Skin of body (tissue), 1 donor: ENCODE measurements at regions not wholly inside any gene's neighbourhood (a gene's known extent, or its start where the extent isn't known, plus 50 kb on each side); places are given as distances from the start of the nearest gene placed in this dataset.

Experiments
- DNase-seq: peaks from one replicate; lab custom pipeline; 2025; lab: John Stamatoyannopoulos, UW

DNA sequence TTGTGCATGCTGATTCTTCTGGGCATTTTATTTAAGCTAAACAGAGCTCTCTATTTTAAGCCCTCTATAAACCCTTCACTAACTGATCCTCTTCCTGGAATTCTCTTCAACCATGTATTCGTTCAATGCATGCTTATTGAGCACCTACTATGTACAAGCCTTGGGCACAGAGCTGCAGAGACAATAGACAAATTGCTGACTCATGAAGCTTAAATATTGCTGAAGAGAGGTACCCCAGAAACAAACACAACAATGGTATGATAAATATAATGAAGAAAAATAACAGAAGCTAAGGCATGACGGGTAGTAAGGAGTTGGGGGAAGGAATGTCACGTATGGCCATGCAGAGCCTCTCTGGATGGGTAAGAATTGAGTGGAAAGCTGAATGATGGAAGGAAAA, 222.2 kb downstream of the PPARGC1A start:
- DNase-seq = no peak

DNA sequence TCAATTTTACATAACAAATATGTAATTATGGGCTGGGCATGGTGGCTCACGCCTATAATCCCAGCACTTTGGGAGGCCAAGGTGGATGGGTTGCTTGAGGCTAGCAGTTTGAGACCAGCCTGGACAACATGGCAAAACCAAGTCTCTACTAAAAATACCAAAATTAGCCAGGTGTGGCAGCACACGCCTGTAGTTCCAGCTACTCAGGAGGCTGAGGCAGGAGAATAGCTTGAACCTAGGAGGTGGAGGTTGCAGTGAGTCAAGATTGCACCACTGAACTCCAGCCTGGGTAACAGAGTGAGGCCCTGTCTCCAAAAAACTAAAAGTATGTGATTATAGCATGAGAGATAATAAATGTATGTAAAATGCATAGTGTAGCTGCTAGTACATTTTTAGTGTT, 229.0 kb downstream of the PPARGC1A start:
- no peak for DNase-seq

DNA sequence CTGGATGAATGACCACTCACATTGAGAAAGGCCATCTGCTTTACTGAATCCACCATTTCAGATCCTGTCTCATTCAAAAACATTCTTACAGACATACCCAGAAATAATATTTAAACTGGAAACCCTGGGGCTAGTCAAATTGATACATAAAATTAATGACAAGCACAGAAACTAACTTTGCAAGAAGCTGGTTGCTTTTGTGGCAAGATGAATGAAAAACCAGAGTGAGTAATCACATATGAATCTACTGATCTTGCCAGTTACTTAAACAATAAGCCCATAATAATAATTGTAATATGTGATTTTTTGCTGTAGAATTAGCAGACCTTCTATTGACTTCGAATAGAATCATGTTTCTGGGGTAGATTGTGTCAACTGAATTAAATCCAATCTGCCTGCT, 235.1 kb downstream of the PPARGC1A start:
- DNase-seq = no peak

DNA sequence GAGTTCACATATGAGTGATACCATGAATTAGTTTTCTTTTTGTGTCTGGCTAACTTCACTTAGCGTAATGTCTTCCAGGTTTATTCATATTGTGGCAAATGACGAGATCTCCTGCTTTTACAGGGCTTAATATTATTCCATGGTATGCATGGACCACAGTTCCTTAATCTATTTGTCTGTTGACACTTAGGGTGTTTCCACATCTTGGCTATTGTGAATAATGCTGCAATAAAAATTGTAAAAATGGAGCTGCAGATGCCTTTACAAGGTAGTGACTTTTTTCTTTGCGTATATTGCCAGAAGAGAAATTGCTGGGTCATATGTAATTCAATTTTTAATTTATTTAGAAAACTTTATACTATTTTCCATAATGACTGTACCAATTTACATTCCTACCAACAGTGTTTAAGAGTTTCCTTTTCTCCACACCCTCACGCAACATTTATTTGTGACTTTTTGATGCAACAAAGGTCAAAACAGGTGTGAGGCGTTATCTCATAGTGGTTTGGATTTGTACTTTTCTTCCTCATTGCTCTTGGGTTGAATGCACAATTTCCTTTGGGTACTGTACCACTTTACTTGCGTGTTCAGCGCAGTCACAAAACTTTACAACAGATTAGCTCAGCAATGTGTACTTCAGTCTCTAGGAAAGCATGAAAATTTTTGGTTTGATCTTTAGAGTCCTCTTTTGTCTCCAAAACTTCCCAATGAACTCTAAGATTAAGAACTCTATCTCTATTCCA, 240.8 kb downstream of the PPARGC1A start:
- DNase-seq = no peak

DNA sequence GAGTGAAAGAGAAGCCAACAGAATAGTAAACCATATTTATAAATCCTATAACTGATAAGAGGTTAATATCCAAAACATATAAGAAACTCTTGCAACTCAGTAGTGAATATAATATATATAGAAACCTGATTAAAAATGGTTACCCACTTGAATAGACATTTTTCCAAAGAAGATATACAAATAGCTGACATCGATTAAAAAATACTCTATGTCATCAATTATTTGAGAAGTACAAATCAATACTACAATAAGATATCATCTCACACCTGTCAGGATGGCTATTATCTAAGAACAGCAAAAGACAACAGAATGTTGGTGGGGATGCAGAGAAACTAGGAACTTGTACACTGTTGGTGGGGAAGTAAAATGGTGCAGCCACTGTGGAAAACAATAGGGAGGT, 254.4 kb downstream of the PPARGC1A start:
- no peak for DNase-seq

DNA sequence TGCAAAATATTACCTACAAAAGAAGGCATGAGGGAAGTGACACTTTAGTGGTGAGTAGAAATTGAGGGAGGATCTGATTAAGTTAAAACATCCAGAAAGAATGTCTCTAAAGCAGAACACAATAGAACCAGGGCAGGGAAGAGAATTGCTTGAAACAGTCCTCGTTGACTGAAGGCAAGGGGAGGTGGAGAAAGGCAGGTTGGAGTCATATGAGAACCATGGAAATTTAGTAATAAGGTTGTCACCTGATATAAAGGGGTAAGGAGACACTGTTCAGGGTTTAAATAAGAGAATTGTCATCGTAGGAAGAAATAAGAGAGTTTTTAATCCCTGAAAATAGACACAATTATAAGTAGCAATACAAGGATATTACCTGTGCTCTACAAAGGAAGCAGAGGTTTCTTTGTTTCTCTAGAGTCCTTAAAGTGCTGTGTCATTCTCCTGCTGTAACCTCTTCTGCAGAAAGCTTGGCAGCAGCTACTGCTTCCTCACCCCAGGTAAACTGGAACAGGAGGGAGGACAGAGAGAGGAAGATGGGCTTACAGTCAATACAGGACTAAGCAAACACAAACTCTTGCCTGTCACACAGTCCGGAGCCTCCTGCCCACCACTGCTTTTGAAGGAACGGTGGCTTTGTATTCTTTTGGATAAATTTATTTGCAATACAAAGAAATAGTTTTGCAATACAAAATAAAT, 258.4 kb downstream of the PPARGC1A start:
- no peak for DNase-seq

DNA sequence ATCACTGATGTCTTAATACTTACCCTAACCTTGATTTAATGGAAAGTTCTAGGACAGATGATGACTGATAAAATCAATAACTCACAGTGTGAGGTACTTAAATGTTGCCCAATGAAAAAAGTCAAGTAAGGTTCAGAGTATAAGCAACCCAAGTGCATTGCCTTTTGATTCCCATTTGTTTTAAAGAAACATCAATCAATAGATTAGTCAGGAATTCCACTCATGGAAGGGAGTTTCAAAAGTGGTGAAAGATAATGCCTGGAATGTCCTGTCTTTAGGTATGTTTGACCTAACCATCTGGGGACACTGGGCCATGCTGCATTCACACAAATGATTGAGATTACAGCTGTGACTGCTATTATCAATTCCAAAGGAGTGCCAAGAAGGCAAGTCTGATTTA, 259.7 kb downstream of the PPARGC1A start:
- DNase-seq = no peak

DNA sequence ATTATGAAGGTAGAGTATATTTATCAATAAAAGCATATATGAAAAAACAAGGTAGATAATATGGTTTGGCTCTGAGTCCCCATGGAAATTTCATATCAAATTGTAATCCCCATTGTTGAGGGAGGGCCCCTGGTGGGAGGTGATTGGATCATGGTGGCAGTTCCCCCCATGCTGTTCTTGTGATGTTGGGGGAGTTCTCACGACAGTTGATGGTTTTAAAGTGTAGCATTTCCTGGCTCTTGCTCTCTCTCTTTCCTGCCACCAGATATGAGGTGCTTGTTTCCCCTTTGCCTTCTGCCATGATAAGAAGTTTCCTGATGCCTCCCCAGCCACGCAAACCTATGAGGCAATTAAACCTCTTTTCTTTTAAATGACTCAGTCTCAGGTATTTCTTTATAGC, 260.4 kb downstream of the PPARGC1A start:
- DNase-seq = no peak

DNA sequence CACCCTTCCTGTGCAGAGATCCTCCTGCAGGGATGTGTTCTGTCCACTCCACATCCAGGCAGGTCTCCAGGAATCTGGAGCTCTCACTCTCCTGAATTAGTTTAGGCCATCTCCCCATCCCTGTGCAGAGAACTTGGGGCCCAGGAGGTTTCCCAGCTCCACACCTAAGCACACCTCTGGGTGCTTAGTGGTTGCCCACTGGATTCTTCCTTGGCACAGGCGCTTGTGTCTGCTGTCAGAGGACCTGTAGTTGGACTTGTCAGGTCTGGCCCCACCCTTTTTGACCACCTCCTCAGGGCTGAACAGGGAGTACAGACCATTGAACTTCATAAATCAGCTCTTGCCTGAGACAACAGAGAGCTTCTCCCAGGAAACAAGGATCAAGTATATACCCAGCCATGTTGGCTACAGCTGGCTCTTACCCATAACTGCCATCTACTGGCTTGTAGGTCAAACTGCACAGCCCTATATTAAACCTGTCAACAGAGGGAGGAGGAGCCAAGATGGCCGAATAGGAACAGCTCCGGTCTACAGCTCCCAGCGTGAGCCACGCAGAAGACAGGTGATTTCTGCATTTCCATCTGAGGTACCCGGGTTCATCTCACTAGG, 275.5 kb downstream of the PPARGC1A start:
- DNase-seq = no peak

DNA sequence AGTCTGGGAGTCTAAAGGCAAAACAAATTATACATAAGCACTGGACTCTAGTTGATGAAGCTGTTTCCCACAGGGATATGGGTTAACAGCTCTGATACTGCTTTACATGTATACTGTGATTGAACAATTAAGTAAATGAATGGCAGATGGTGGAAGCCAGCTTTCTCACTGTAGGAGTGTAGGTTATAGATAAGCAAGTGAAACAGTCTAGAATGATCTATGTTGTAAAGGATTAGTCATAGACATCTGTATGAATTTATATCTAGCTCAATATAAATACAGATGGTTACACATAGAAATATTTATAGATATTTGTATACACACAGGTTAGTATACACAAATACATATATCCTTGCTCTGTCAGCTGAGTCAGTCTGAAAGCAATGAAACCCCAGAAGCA, 276.1 kb downstream of the PPARGC1A start:
- DNase-seq = no peak

DNA sequence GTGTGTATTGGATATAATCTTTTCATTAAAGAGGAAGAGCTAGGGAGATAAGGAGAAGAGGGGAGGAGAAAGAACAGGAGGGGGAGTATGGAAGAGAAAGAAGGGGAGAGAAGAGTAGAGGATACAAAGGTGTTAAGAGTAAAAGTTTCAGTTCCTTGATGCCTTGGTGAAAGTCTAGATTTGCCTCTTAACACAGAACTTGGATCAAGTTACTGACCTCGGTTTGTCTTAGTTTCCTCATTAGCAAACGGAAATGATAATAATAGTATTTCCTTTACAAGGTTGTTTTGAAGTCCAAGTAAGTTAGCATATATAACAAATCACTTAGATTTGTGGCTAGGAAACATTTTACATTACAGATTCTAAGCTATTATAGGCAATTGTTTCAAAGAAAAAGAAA, 287.1 kb downstream of the PPARGC1A start:
- no peak for DNase-seq

DNA sequence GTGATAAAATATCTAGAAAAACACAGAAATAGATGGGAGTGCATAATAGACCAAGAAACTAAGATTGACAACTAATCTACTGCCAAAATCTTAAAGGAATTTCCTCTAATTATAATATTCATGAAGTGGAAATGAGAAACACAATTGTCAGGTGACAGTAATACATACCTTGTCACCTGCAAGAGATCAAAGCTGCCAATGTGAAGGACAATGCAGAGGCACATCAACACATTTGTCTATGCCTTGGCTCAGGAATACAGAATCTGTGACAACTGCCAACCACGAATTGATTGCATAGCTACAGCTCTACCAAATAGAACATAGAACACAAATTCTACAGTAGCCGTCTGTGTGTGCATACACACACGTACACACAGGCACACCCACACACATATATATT, 295.7 kb downstream of the PPARGC1A start:
- DNase-seq = no peak

DNA sequence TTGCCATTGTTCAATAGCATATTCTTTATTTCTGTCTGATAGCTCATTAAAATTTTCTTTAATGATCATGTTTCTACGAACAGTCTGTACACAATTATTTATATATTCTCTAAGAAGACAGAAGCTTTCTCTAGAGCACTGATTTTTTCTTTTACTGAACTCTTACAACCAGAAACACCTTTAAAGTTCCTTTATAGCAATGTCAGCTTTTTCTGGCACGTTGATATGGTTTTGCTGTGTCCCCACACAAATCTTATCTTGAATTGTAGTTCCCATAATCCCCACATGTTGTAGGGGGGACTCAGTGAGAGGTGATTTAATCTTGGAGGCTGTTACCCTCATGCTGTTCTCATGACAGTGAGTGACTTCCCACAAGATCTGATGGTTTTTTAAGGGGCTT, 299.4 kb downstream of the PPARGC1A start:
- DNase-seq = no peak

DNA sequence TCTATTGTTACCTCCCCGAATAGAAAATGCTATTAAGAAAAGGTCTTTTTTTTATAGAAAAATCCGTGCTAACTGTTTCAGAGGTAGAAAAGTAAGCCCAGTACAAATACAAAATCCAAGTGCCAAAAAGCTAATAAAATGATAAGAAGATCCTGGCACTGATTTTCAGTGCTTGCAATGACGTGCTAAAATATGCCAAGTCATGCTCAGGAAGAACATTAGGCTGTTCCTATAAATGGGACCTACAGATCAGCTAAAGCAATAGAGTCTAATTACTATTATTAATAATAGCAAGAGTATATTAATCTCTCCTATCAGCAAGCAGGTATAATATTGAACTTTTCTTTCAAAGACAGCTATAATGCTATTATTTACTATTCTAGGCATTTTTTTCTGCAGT, 305.8 kb downstream of the PPARGC1A start:
- DNase-seq = no peak

DNA sequence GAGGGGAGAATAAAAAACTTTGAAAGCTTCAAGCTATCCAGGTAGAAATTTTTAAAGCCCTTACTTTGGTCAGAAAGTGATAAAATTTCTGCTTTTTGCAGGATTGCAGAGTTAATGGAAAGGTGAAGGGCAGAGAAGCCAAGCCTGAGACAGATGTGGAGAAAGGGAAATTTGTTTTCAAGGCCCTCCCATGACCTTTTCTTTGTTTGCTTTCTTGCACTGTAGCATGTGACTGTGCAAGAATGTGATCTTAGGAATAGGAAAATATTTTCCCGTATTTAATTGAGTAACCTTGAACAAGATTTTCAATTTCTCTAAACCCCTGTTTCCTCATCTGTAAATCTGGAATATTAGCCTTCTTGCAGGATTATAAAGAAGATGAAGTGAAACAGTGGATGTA, 307.2 kb downstream of the PPARGC1A start:
- no peak for DNase-seq

DNA sequence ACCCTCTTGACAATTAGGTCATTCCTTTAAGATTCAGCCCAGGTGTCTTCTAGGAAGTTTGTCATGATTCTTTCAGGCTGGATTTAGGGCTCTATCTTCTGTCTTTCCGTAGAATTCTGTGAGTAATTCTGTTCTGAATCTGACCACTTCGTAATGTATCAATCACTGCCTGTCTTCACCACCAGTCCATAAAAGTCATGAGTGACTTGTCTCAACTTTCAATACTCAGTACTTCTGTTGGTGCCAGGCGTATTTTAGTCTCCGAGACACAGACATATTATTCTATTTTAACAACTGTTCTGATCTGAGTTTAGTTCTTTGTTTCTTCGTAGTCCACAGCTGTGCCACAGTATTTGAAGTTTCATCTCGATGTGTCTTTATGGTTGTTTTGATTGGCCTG, 310.7 kb downstream of the PPARGC1A start:
- no peak for DNase-seq

DNA sequence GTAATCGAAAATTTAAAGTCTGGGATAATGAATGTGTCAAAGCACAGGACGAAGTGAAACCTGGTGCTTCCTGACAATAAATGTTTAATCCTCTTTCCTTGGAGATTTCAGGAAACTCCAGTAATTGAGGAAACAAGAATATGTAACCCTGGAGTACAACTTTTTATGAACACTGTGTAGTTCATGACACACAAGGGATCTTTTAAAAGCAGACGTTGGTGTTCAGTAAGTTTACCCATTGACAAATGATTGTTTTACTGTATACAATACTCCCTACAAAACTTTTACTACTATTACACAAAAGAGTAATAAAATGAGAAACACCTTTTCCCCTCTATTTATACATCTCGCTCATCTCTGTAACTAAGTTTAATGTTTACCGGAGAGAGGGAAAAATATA, 312.4 kb downstream of the PPARGC1A start:
- DNase-seq = no peak

DNA sequence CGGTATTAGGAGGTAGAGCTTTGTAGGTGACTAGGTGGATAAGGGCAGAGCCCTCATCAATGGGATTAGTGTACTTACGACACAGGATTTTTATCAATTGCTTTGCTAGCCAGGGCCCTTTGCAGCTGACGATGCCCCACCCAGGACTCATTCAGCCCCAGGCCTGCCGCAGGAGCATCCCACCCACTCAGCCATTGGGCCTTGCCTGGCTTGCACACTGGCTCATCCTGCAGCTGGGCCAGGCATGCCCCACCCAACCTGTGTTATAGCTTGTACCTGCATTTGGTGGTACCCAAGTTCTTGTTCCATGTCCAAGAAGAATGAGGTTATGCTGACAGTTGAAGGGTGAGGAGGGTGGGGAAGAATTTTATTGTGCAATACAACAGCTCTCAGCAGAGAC, 317.5 kb downstream of the PPARGC1A start:
- DNase-seq = no peak

DNA sequence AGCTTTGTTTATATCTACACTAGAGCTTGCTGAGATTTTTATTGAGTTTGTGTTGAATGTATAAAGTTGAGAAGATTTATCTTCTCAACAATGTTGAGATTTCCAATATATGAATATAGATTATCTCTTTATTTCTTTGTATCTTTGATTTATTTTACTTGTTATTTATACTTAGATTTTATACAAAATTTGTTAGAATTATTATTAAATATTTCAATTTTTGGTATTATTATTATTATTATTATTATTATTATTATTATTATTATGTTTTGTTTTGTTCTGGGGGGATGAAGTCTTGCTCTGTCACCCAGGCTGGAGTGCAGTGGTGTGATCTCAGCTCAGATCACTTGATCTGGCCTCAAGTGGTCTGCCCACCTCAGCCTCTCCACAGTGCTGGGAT, 322.5 kb downstream of the PPARGC1A start:
- no peak for DNase-seq

DNA sequence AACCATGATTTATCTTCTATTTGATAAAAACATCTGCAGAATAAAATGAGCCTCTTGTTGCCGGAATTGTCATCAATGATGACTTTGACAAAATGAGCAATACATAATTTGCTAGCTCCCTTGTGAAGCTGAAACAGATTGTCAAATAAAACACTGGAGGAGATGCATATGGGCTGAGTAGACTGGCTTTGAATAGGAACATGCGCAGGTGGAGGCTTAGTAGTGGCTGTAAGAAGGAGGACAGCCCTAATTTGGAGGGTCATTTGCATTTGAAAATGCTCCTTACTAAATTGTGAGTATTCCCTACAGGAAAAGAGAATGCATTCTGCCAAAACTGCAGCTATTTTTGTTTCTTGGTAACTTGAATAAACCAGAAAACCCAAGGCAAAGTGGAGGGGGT, 329.1 kb downstream of the PPARGC1A start:
- no peak for DNase-seq

DNA sequence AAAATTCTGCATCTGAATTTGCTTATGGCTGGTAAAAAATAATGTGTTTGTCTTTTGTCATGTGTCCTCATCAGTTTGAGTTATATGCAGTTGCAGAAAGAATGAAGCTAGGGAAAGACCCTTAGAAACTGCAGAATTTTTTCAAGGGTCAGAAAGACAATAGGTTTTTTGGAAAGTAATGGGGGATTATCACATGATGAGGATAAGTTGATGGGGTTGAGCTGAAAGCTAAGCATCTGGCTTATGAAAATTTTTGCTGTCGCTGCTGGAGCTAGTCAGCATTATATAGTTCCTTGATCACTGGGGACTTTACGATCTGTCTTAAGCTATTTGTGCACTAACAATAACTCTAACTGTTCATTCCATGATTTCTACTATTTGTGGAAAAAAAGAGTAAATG, 331.7 kb downstream of the PPARGC1A start:
- no peak for DNase-seq

DNA sequence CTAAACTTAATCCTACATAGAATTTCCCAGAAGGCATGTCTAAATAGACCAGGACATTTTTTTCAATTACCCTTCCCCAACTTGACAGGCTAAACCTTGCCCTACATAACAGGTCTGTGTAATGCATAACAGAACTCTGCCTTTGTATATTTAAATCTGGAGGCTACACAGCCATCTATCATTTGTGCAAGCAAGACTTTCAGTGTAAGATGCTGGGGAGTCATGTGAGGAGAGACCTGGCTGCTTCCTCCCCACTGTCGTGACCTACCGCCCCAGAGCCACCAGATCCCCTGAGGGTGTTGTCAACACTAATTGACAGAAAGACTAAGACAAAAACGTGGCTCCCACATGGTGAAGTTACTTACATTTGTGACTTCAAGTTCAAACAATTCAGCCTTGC, 342.2 kb downstream of the PPARGC1A start:
- DNase-seq = no peak

DNA sequence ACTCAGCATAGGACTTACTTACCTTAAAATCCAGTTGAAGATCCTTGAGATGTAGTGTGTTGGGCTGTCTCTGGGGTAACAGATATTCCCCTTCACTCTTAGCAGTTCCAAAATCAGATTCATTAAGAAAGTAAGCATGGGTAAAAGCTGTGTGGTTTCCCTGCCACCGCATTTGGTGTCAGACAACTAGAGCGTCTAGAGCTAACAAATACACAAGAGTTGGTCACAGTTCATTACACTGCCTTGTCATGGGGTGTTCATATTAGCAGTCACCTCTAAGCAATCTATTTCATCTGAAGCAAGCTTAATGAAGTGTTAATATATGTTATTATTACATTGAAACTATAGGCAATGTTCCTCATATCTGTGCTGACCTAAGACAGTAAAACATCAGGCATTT, 342.8 kb downstream of the PPARGC1A start:
- DNase-seq = no peak
